Right lobe of liver (tissue), 4 donors: ENCODE measurements at regions not wholly inside any gene's neighbourhood (a gene's known extent, or its start where the extent isn't known, plus 50 kb on each side); places are given as distances from the start of the nearest gene placed in this dataset.

Source experiments
- POLR2A ChIP-seq: fragments of 450-650 bp; IDR thresholded peaks from one replicate; pipeline ENCODE4 v1.6.1; 2017; ENCODE audit warnings: antibody characterized with exemption, mild to moderate bottlenecking
- TF ChIP-seq, protein P1 (sequence below), 4 donors: fragments of 200-600 bp in 3 of 4; fragments of 450-650 bp in 1 of 4; IDR thresholded peaks; one replicate each; pipeline versions ENCODE4 v1.5.1 to v1.8.0; 2016 to 2022; ENCODE audit warnings: antibody characterized with exemption in 4 of 4, mild to moderate bottlenecking in 2 of 4
- donor health status: DM: no; HTN: no; CAD: no.
- donor health status: DM: no; HTN: no; CAD: no.
- donor health status: DM: no; HTN: yes; CAD: no.

DNA sequence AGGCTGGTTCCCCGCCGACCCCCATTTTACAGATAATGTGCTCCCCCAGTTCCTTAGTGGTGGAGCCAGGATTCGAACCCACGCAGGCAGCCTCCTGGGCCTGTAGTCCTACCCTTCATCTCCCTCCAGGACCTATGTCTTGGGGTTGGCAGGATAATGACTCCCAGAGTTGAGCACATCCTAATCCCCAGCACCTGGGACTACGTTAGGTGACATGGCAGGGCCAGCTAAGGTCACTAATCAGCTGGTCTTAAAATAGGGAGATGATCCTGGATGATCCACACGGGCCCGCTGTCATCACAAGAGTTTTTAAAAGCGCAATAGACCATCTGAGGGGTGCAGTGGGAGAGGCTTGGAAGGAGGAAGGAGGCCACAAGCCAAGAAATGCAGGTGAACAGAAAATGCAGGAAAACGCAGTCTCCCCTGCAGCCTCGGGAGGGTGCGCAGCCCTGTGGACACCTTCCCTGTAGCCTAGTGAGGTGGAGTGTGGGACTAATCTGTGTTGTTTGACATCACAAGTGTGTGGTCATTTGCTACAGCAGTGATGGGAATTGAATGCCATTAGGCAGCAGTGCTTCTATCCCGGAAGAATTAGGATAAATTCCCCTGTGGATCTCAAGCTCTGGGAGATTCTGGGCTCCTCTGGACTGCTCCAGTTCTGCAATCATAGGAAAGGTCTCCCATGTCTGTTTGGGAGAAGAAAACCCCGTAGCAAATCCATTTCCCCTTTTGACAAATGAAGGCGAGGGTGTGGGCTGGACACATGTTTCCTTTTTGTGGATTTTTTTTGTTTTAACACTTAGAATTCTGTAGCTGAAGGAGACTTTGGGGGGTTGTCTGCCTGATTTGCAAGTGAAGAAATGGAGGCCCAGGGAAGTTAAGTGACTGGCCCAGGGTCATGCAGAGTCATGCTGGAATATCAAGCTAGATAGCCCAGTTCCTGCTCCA is 297.7 kb downstream of the SEC14L1 start:
- TF ChIP-seq, protein P1, sequence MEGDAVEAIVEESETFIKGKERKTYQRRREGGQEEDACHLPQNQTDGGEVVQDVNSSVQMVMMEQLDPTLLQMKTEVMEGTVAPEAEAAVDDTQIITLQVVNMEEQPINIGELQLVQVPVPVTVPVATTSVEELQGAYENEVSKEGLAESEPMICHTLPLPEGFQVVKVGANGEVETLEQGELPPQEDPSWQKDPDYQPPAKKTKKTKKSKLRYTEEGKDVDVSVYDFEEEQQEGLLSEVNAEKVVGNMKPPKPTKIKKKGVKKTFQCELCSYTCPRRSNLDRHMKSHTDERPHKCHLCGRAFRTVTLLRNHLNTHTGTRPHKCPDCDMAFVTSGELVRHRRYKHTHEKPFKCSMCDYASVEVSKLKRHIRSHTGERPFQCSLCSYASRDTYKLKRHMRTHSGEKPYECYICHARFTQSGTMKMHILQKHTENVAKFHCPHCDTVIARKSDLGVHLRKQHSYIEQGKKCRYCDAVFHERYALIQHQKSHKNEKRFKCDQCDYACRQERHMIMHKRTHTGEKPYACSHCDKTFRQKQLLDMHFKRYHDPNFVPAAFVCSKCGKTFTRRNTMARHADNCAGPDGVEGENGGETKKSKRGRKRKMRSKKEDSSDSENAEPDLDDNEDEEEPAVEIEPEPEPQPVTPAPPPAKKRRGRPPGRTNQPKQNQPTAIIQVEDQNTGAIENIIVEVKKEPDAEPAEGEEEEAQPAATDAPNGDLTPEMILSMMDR (IDR thresholded peaks at IDR 0.05), result no peak
- no peak for TF ChIP-seq POLR2A
